Osteocyte (in vitro differentiated cells): ENCODE measurements at regions not wholly inside any gene's neighbourhood (a gene's known extent, or its start where the extent isn't known, plus 50 kb on each side); places are given as distances from the start of the nearest gene placed in this dataset.

Experiments
- DNase-seq: peaks from one replicate; pipeline ENCODE4 v3.0.0; 2021; ENCODE audit warnings: mixed read lengths; ENCODE audit not compliant: unreplicated experiment; ENCODE audit errors: extremely low spot score
- H3K27ac Mint-ChIP-seq: one replicate; pipeline ENCODE4 v1.8.0; 2021; ENCODE audit warnings: mild to moderate bottlenecking, mixed read lengths; ENCODE audit not compliant: unreplicated experiment
- H3K27me3 Mint-ChIP-seq: one replicate; pipeline ENCODE4 v1.8.0; 2021; ENCODE audit warnings: mixed read lengths; ENCODE audit not compliant: unreplicated experiment
- H3K36me3 Mint-ChIP-seq: one replicate; pipeline ENCODE4 v1.8.0; 2021; ENCODE audit warnings: mixed read lengths; ENCODE audit not compliant: unreplicated experiment
- H3K4me1 Mint-ChIP-seq: one replicate; pipeline ENCODE4 v1.8.0; 2021; ENCODE audit warnings: mixed read lengths; ENCODE audit not compliant: unreplicated experiment
- H3K4me3 Mint-ChIP-seq: one replicate; pipeline ENCODE4 v1.8.0; 2021; ENCODE audit warnings: mild to moderate bottlenecking, moderate library complexity, mixed read lengths; ENCODE audit not compliant: unreplicated experiment
- H3K9me3 Mint-ChIP-seq: one replicate; pipeline ENCODE4 v1.8.0; 2021; ENCODE audit warnings: mixed read lengths; ENCODE audit not compliant: unreplicated experiment
- CTCF ChIP-seq: fragments of 200-600 bp; sonication (generic); IDR thresholded peaks from 2 replicates; pipeline ENCODE4 v1.5.0; 2021; ENCODE audit warnings: antibody characterized with exemption, mild to moderate bottlenecking, moderate library complexity

- no peaks in the 10 kb centered on the region for H3K36me3 Mint-ChIP-seq
- H3K9me3 Mint-ChIP-seq: no peaks in the 10 kb centered on the region
- no peaks in the 10 kb centered on the region for H3K4me1 Mint-ChIP-seq
- TF ChIP-seq CTCF: no peak
- no peak for DNase-seq
- H3K27me3 Mint-ChIP-seq: peaks cover 5% of the 10 kb centered on the region
- no peak overlapping the region for H3K4me3 Mint-ChIP-seq
- H3K27ac Mint-ChIP-seq: no peak overlapping the region
These were observed 256.4 kb upstream of the NETO1 start for GRCh38 chr18:73124175-73124574.

- H3K27me3 Mint-ChIP-seq: no peaks in the 10 kb centered on the region
- no peak for TF ChIP-seq CTCF
- H3K9me3 Mint-ChIP-seq: no peaks in the 10 kb centered on the region
- no peaks in the 10 kb centered on the region for H3K4me1 Mint-ChIP-seq
- no peak for DNase-seq
- H3K36me3 Mint-ChIP-seq: no peaks in the 10 kb centered on the region
- H3K4me3 Mint-ChIP-seq: no peak overlapping the region
- no peak overlapping the region for H3K27ac Mint-ChIP-seq
These were observed 253.4 kb upstream of the NETO1 start for GRCh38 chr18:73121207-73121606.

GRCh38 chr18:73120626-73121025 lies 252.8 kb upstream of the NETO1 start:
- Mint-ChIP-seq H3K36me3 (no peaks in the 10 kb centered on the region), H3K27ac (no peak overlapping the region), H3K9me3 (no peaks in the 10 kb centered on the region), H3K4me3 (no peak overlapping the region), H3K4me1 (no peaks in the 10 kb centered on the region), H3K27me3 (no peaks in the 10 kb centered on the region)
- DNase-seq: no peak
- TF ChIP-seq CTCF: no peak

GRCh38 chr18:73119574-73119973 lies 251.8 kb upstream of the NETO1 start:
- H3K27me3 Mint-ChIP-seq: no peaks in the 10 kb centered on the region
- no peak for TF ChIP-seq CTCF

GRCh38 chr18:73118121-73118816 lies 250.5 kb upstream of the NETO1 start:
- no peak for DNase-seq
- Mint-ChIP-seq H3K27ac (no peak overlapping the region), H3K4me3 (no peak overlapping the region), H3K9me3 (no peaks in the 10 kb centered on the region), H3K27me3 (no peaks in the 10 kb centered on the region), H3K4me1 (no peaks in the 10 kb centered on the region), H3K36me3 (no peaks in the 10 kb centered on the region)
- TF ChIP-seq CTCF: no peak

More at GRCh38 chr18:73119574-73119973, 251.8 kb upstream of the NETO1 start:
- H3K4me3 Mint-ChIP-seq: no peak overlapping the region
- no peak for DNase-seq
- H3K36me3 Mint-ChIP-seq: no peaks in the 10 kb centered on the region
- no peaks in the 10 kb centered on the region for H3K4me1 Mint-ChIP-seq
- H3K27ac Mint-ChIP-seq: no peak overlapping the region
- H3K9me3 Mint-ChIP-seq: no peaks in the 10 kb centered on the region
